Endothelial cell of umbilical vein (primary cell): ENCODE measurements at regions not wholly inside any gene's neighbourhood (a gene's known extent, or its start where the extent isn't known, plus 50 kb on each side); places are given as distances from the start of the nearest gene placed in this dataset.

Experiments
- BruUV-seq: library from RNA; stranded (reverse); fragments of 400-500 nt; replicated peaks from 2 replicates; lab custom pipeline; 2021; lab: Mats Ljungman, UMichigan
- CTCF ChIA-PET: fragments of 300-600, 350-600 bp; sonication (Branson Sonifier 250); formaldehyde crosslinking; loops from one replicate; lab custom pipeline; 2021; ENCODE audit warnings: antibody characterized with exemption, inconsistent platforms; lab: Charles Lee
- POLR2A ChIA-PET: fragments of 300-600, 350-600 bp; sonication (Branson Sonifier 250); formaldehyde crosslinking; loops from one replicate; lab custom pipeline; 2021; ENCODE audit warnings: antibody characterized with exemption, inconsistent platforms; lab: Charles Lee
- DNase-seq: peaks from one replicate; pipeline ENCODE4 v3.0.0-alpha.2; 2011; ENCODE audit warnings: low read depth, low spot score
- FAIRE-seq: peaks from 2 replicates; lab custom pipeline; 2011; peaks lifted over from hg19 to GRCh38; lab: Jason Lieb, UNC
- H2AFZ ChIP-seq: 2 replicates; pipeline ENCODE4 v1.6.0; 2012; ENCODE audit warnings: low read depth, low read length, control low read depth, inconsistent platforms
- H3K27ac ChIP-seq: 2 replicates; pipeline ENCODE4 v1.5.1; 2011; ENCODE audit warnings: low read depth, mild to moderate bottlenecking, control low read depth, low read length, moderate library complexity; ENCODE audit not compliant: insufficient read depth
- H3K27me3 ChIP-seq, 2 experiments: 2 replicates each; pipeline versions ENCODE4 v1.6.0 to v1.6.1; 2011; ENCODE audit warnings: low read length in 2 of 2, mixed read lengths in 1 of 2; ENCODE audit not compliant: control insufficient read depth in 2 of 2, insufficient read depth in 2 of 2
- H3K36me3 ChIP-seq, 2 experiments: 2 replicates in 1 of 2; 3 replicates in 1 of 2; pipeline ENCODE4 v1.5.1; 2011; ENCODE audit warnings: low read length in 2 of 2, mild to moderate bottlenecking in 1 of 2, moderate library complexity in 1 of 2; ENCODE audit not compliant: control insufficient read depth in 2 of 2, insufficient read depth in 2 of 2; ENCODE audit errors: extremely low read depth in 1 of 2
- H3K4me1 ChIP-seq: 3 replicates; pipeline ENCODE4 v1.5.1; 2011; ENCODE audit warnings: mild to moderate bottlenecking, low read length; ENCODE audit not compliant: control insufficient read depth, insufficient read depth; ENCODE audit errors: extremely low read depth
- H3K4me2 ChIP-seq: 2 replicates; pipeline ENCODE4 v1.6.1; 2011; ENCODE audit warnings: low read length, control low read depth, mixed read lengths; ENCODE audit not compliant: insufficient read depth
- H3K4me3 ChIP-seq, 3 experiments: fragments of 200-600 bp in 1 of 3; sonication (generic), shearing (Covaris generic) in 1 of 3; replicated peaks in 1 of 3; 2 replicates each; pipeline ENCODE4 v1.5.1; 2011 to 2016; ENCODE audit warnings: control low read depth in 3 of 3, low read length in 3 of 3, mild to moderate bottlenecking in 2 of 3, inconsistent platforms in 1 of 3, low read depth in 1 of 3, moderate library complexity in 1 of 3; ENCODE audit not compliant: insufficient read depth in 1 of 3
- H3K79me2 ChIP-seq: 2 replicates; pipeline ENCODE4 v1.6.0; 2012; ENCODE audit warnings: low read length, inconsistent platforms; ENCODE audit not compliant: control insufficient read depth, insufficient read depth
- H3K9ac ChIP-seq: replicated peaks from 2 replicates; pipeline ENCODE3; 2011; ENCODE audit warnings: low read length, control low read depth; ENCODE audit not compliant: insufficient read depth; ENCODE audit errors: extremely low read depth
- H3K9me1 ChIP-seq: replicated peaks from 3 replicates; pipeline ENCODE4 v1.6.0; 2011; ENCODE audit warnings: mild to moderate bottlenecking, low read length; ENCODE audit not compliant: control insufficient read depth, insufficient read depth; ENCODE audit errors: extremely low read depth
- H3K9me3 ChIP-seq: replicated peaks from 2 replicates; pipeline ENCODE4 v1.5.1; 2012; ENCODE audit warnings: low read length, inconsistent platforms; ENCODE audit not compliant: control insufficient read depth, insufficient read depth
- H4K20me1 ChIP-seq: replicated peaks from 2 replicates; pipeline ENCODE3; 2011; ENCODE audit warnings: mild to moderate bottlenecking, low read length; ENCODE audit not compliant: control insufficient read depth, insufficient read depth; ENCODE audit errors: extremely low read depth
- FOS ChIP-seq: IDR thresholded peaks from 2 replicates; pipeline ENCODE4 v1.6.1; 2011; ENCODE audit warnings: mild to moderate bottlenecking, low read length, moderate library complexity, borderline replicate concordance; ENCODE audit not compliant: insufficient read depth
- GATA2 ChIP-seq: IDR thresholded peaks from 2 replicates; pipeline ENCODE4 v1.7.0; 2011; ENCODE audit warnings: low read depth, mild to moderate bottlenecking, moderate library complexity, mixed read lengths, low read length; ENCODE audit not compliant: insufficient read length, insufficient read depth
- JUN ChIP-seq: IDR thresholded peaks from 2 replicates; pipeline ENCODE4 v1.6.1; 2011; ENCODE audit warnings: borderline replicate concordance, low read depth; ENCODE audit not compliant: insufficient read length, insufficient read depth
- MYC ChIP-seq: IDR thresholded peaks from one replicate; pipeline ENCODE4 v1.6.1; 2011; ENCODE audit warnings: mild to moderate bottlenecking, low read depth, low read length
- POLR2A ChIP-seq: IDR thresholded peaks from 2 replicates; pipeline ENCODE4 v1.6.1; 2012; ENCODE audit warnings: low read depth, mild to moderate bottlenecking, control low read depth, low read length
- dilution Hi-C: fragments of 300-500 bp; cut with MboI; formaldehyde crosslinking; loops from one replicate; pipeline ENCODE4 v1.15.0; 2019; ENCODE audit warnings: low sequenced_read_pairs; ENCODE audit not compliant: extremely low pct_ligation_motif_present
- intact Hi-C: fragments of 100-400 bp; cut with micrococcal nuclease; formaldehyde crosslinking; loops from one replicate; pipeline ENCODE4 v1.10.0; 2022
- TF ChIP-seq, protein P1 (sequence below), 2 donors: IDR thresholded peaks; 1 replicate in 1 of 2; 2 replicates in 1 of 2; pipeline ENCODE4 v1.5.1; 2011; ENCODE audit warnings: low read length in 2 of 2, mild to moderate bottlenecking in 2 of 2, moderate library complexity in 2 of 2, control low read depth in 1 of 2, inconsistent platforms in 1 of 2, low read depth in 1 of 2; ENCODE audit not compliant: insufficient read depth in 1 of 2; ENCODE audit errors: extremely low read depth in 1 of 2
- TF ChIP-seq, protein P2 (sequence below): IDR thresholded peaks from 2 replicates; pipeline ENCODE4 v1.6.1; 2011; ENCODE audit not compliant: insufficient read depth, insufficient read length

DNA sequence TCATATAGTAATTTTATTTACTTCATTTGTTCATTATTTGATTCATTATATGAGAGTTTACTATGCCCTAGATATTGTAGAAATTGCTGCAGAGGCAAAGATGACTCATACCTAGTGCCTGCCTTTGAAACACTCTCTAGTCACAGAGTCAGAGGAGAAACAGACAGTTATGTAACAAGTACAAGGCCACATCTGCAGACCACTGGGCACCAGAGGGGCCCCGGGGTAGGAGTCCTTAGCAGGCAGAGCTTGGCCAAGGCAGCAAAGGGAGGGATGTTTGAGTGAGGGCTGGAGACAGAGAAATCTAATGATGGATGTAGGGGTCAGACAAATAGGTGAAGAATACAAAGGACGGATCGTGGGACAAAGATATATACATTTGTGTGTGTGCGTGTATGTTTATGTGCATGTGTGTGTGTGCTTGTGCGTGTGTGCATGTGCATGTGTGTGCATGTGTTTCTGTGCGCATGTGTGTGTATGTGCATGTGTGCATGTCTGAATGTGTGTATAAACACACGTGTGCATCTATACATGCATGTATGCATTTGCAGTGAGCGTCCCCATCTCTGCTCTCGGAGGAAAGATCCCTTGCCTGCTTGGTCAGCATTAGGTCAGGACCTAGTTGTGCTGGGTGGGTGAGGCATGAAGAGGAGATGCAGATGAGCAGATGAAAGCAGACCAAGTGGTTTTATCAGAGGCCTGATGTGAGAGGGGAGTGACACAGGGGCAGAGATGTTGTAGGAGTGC lies 170.6 kb upstream of the MYT1L start:
- Histone ChIP-seq H3K9me3 (peaks cover 3% of the 10 kb centered on the region), H3K9me1 (no peaks in the 10 kb centered on the region), H3K4me3 (no peak overlapping the region), H3K27ac (no peak overlapping the region), H3K79me2 (no peaks in the 10 kb centered on the region), H3K36me3 (no peaks in the 10 kb centered on the region), H3K4me1 (no peaks in the 10 kb centered on the region), H3K9ac (no peak overlapping the region), H4K20me1 (no peaks in the 10 kb centered on the region), H2AFZ (no peak overlapping the region), H3K4me2 (no peak overlapping the region), H3K27me3 (no peaks in the 10 kb centered on the region)
- no TSS peak for BruUV-seq
- ChIA-PET CTCF (no interaction called here), POLR2A (no interaction called here)
- dilution Hi-C loops (no loop called here), intact Hi-C loops (no loop called here)
- DNase-seq (no peak), FAIRE-seq (no peak)
- TF ChIP-seq, protein P1, sequence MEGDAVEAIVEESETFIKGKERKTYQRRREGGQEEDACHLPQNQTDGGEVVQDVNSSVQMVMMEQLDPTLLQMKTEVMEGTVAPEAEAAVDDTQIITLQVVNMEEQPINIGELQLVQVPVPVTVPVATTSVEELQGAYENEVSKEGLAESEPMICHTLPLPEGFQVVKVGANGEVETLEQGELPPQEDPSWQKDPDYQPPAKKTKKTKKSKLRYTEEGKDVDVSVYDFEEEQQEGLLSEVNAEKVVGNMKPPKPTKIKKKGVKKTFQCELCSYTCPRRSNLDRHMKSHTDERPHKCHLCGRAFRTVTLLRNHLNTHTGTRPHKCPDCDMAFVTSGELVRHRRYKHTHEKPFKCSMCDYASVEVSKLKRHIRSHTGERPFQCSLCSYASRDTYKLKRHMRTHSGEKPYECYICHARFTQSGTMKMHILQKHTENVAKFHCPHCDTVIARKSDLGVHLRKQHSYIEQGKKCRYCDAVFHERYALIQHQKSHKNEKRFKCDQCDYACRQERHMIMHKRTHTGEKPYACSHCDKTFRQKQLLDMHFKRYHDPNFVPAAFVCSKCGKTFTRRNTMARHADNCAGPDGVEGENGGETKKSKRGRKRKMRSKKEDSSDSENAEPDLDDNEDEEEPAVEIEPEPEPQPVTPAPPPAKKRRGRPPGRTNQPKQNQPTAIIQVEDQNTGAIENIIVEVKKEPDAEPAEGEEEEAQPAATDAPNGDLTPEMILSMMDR (IDR thresholded peaks at IDR 0.05; ENCODE audit: extremely low read depth in 1 of 2, insufficient read depth in 1 of 2, low read depth in 1 of 2, low read length in 2 of 2) = no peak
- TF ChIP-seq, protein P2, sequence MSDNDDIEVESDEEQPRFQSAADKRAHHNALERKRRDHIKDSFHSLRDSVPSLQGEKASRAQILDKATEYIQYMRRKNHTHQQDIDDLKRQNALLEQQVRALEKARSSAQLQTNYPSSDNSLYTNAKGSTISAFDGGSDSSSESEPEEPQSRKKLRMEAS = no peak

DNA sequence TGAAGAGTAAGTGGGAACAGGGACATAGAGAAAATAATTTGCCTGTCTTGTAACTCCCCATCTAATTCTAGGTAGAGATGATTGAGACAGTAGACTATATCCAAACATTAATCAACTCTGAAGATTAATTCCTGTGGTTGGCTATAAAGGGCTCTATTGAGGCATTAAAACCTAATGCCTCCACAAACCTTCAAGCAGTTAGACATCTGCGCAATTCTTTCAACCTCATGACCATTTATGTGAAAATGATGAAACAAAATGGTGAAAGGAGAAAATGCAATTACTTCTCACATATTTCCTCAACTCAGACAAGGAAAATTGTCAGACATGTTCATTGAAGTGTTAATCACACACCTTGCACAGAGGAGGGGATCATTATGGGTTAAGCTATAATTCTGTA lies 164.5 kb upstream of the MYT1L start:
- Histone ChIP-seq H3K4me3 (no peak overlapping the region), H4K20me1 (no peaks in the 10 kb centered on the region), H3K36me3 (no peaks in the 10 kb centered on the region), H3K4me1 (no peaks in the 10 kb centered on the region), H3K79me2 (no peaks in the 10 kb centered on the region), H2AFZ (no peak overlapping the region), H3K9ac (no peak overlapping the region), H3K4me2 (no peak overlapping the region), H3K9me3 (no peaks in the 10 kb centered on the region), H3K27me3 (no peaks in the 10 kb centered on the region), H3K27ac (no peak overlapping the region), H3K9me1 (no peaks in the 10 kb centered on the region)
- POLR2A ChIA-PET = no interaction called here
- FAIRE-seq = no peak
- BruUV-seq = no TSS peak
- intact Hi-C loops = no loop called here
- TF ChIP-seq GATA2 (no peak), POLR2A (no peak), MYC (no peak), JUN (no peak), FOS (no peak)
- TF ChIP-seq, protein P2 = no peak
- TF ChIP-seq, protein P1 (IDR thresholded peaks at IDR 0.05; ENCODE audit: extremely low read depth in 1 of 2, insufficient read depth in 1 of 2, low read depth in 1 of 2, low read length in 2 of 2) = no peak
- dilution Hi-C loops = no loop called here
- no peak for DNase-seq
- CTCF ChIA-PET = no interaction called here
